IPS DF 4.7 (cell line): ENCODE measurements at regions not wholly inside any gene's neighbourhood (a gene's known extent, or its start where the extent isn't known, plus 50 kb on each side); places are given as distances from the start of the nearest gene placed in this dataset.
A peak's percentile ranks its signal among the peaks of the same experiment; 100 is the strongest.
"Not testable (repeated sequence)": the region's sequence is repeated elsewhere in the genome, so short reads cannot be mapped to it uniquely, and the experiment has no call there.

Source experiments
- DNase-seq: peaks from one replicate; pipeline ENCODE4 v3.0.0-alpha.2; 2013; ENCODE audit warnings: low spot score; ENCODE audit errors: extremely low read depth

DNA sequence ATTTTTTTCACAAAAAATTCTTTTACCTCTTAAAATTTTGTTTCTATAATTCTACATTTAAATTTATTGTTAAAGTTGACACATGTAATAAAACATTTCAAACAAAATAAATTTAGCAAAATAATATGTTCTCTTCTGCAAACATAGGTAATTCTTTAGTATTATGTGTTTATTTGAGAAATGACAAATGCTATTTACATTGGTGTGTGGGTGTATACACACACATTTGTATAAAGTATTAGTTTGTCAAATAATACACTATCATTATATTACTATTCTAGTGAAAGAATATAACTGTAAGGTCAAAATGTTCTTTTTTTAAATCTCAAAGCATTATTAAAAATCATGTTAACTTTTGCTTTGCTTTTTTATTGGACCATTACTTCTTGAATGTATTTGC, 1370.6 kb downstream of the SI start:
- no peak for DNase-seq

GRCh38 chr3:163698221-163698620, 1380.1 kb downstream of the SI start:
- not testable (repeated sequence) for DNase-seq

- DNase-seq, result no peak
Measured at GRCh38 chr3:163692494-163692893, 1385.8 kb downstream of the SI start.

DNA sequence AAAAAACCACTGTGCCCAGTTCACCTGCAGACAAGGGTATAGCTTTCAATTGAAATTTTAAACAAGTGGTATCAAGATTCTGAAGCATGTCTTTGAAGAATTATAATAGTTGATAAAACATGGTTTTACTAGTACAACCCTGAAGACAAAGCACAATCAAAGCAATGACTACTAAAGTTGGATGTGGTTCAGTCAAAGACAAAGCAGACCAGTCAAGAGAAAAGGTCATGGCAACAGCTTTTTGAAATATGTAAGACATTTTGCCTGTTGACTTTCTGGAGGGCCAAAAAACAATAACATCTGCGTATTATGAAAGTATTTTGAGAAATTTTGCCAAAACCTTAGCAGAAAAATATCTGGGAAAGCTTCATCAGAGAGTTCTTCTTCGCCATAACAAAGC, 1393.6 kb downstream of the SI start:
- DNase-seq, result no peak

GRCh38 chr3:163672954-163673353, 1405.3 kb downstream of the SI start:
- no peak for DNase-seq

DNA sequence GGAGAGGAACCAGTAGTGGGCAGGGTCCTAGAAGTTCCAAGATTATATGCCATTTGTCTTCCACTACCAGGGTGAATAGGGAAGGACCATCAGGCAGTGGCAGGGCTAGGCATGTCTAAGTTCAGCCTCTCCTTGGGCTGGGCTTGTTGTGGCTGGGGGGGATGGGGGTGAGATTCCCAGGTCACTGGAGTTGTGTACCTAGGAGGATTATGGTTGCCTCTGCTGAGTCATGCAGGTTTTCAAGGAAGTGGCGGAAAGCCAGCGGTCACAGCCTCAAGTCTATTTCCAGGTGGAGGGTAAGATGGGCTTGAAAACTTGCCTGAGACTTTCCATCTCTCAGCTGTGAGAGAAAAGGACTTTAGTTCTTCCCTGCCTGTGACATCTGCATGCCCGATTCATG, 1407.1 kb downstream of the SI start:
- DNase-seq, result no peak

DNA sequence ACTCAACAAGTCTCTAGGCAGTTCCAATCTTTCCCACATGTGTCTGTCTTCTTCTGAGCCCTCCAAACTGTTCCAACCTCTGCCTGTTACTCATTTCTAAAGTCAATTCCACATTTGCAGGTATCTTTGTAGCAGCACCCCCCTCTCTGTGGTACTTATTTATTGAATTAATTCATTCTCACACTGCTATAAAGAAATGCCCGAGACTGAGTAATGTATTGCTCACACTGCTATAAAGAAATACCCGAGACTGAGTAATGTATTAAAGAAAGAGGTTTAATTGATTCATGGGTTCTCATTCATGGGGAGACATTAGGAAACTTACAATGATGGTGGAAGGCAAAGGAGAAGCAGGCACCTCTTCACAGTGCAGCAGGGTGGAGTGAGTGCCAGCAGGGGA, 1413.8 kb downstream of the SI start:
- DNase-seq, result no peak

- DNase-seq, result no peak
Measured at GRCh38 chr3:163657088-163657487, 1421.2 kb downstream of the SI start.

GRCh38 chr3:163655021-163655420, 1423.3 kb downstream of the SI start:
- DNase-seq, result no peak

DNA sequence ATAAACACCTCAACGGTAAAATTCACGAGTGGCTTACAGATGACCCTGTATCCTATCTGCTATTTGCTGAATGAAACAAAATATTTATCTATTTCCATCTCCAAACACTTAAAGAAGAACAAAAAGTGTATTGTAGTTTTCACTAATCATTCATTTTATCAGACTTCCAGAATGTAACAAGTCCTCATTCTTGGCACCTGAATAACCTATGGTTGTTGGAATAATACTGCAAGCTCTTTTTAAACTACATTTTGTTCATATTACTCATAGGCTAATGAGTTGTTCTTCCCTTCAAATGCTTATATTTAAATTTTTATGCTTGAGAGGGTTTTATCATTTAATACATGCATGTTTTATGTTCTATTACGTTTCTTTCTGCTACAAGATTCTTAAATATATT, 1434.1 kb downstream of the SI start:
- DNase-seq, result no peak

GRCh38 chr3:163632722-163633121, 1445.6 kb downstream of the SI start:
- no peak for DNase-seq

DNA sequence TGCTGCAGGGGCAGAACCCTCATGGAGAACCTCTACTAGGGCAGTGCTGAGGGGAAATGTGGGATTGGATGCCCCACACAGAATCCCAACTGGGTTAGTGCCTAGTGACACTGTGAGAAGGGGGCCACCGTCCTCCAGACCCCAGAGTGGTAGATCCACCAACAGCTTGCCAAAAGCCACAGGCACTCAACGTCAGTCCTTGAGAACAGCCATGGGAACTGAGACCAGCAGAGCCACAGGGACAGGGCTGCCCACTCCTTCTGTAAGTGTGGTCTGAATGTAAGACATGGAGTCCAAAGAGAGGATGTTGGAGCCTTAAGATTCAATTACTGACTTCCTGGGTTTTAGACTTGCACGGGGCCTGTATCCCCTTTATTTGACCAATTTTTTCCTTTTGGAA, 1451.5 kb downstream of the SI start:
- DNase-seq, result no peak

DNA sequence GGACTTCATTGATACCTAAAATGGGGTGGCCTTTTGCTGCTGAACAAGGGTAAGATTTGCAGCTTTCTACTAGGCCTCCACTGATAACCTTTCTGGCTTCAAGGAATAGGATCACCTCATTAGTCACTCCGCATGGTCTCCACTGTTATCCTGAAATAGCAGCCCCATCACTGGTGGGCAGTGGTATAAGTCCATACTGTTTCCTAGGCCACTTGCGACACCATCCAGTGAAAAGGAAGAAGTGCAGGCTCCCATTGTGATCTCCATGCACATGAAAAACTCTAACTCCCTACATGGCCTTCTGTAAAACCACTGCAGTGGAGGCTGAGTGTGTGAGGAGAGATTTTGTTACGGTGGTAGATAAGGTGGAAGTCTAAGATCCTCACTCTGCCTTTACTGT, 1455.9 kb downstream of the SI start:
- peak; percentile 58 for DNase-seq

DNA sequence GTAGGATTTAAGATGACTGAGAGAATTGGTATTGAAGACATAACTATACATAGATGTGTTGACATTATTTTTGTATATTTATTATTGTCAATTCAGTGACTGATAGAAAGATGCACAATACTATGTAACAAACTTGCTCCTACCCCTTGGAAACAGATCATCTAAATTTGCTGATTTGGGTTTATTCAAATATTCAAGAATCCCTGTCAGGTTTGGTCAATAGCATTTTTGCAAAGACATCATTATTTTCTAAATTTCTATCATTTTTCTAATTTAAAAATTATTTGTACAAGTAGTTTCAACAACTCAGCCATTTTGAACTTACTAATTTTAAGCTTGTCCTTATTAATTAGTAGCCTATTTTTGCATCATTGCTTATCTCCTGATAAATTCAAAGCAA, 1463.4 kb downstream of the SI start:
- DNase-seq, result no peak

GRCh38 chr3:163605915-163606314, 1472.4 kb downstream of the SI start:
- DNase-seq, result no peak

GRCh38 chr3:163601426-163601825, 1476.9 kb downstream of the SI start:
- no peak for DNase-seq

DNA sequence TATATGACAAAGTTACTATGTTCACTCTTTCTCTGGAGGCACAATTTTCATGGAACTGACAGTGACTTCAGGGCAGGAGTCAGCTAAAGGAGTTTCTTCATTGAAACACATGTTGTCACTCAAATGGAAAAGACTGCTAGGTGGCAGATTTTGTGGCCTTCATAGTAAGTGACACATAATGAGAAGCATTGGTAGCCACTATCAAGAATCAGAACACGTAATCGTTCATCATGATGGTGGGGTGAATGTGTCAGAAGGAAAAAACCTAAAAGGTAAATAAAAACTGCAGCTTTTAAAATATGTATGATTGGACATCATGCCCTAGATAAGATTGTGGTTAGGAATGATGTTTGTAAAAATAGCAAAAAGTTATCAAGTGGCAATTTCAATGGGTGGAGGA, 1491.0 kb downstream of the SI start:
- DNase-seq, result no peak

GRCh38 chr3:163582967-163583366, 1495.3 kb downstream of the SI start:
- no peak for DNase-seq

GRCh38 chr3:163577271-163577670, 1501.0 kb downstream of the SI start:
- no peak for DNase-seq

GRCh38 chr3:163576314-163576713, 1502.0 kb downstream of the SI start:
- no peak for DNase-seq

- no peak for DNase-seq
Measured at GRCh38 chr3:163573324-163573723, 1505.0 kb downstream of the SI start.

DNA sequence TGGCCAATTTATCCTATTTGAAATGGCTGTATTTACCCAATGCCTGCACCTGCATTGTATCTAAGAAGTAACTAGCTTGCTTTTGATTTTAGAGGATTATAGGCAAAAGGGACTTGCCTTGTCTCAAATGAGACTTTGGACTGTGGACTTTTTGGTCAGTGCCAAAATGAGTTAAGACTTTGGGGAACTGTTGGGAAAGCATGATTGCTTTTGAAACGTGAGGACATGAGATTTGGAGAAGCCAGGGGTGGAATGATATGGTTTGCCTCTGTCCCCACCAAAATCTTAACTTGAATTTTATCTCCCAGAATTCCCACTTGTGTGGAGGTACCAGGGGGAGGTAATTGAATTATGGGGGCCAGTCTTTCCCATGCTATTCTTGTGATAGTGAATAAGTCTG, 1505.4 kb downstream of the SI start:
- DNase-seq, result no peak

DNA sequence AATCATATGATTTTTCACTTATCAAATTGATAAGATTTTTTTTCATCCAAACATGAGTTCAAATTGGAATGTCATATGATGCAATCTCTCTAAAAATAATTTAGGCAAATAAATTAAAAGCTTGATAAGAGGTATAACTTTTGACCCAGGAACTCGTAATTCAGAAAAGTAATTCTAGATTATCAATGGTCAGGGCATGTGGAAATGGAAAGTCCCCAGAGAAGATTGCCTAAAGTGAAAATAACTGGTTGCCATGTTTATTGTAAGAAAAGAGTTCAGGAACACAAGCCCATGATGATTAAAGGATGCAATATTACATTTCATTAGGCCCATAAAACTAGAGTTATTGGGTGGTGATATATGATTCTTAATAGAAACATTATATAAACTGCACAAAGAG, 1514.8 kb downstream of the SI start:
- DNase-seq, result no peak

- no peak for DNase-seq
Measured at GRCh38 chr3:163562625-163563024, 1515.7 kb downstream of the SI start.

DNA sequence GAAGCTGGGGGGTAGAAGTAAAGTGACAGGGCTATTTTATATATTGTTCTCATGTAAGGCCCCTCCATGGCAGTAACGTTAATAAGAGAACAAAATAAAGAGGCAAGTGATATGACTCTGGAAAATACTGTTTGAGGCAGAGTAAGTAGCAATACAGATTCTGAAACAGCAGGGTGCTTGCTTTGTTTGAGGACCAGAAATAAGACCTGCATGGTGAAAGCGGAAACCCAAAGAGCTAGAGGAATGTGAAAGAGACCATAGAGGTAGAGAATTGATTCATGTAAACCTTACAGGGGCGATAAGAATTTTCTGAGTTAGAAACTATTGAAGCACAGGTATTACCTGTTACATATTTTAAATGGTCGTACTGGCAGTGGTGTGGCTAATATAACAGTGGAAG, 1517.1 kb downstream of the SI start:
- DNase-seq, result no peak
